ENCODE measurements at regions not wholly inside any gene's neighbourhood (a gene's known extent, or its start where the extent isn't known, plus 50 kb on each side); places are given as distances from the start of the nearest gene placed in this dataset.
A peak's percentile ranks its signal among the peaks of the same experiment; 100 is the strongest.

GRCh38 chr1:73943270-73943669 is 254.7 kb downstream of the LRRIQ3 start:
- Histone ChIP-seq H3K9me3 (replicated peaks in 1 of 2; ENCODE audit: control insufficient read depth in 2 of 2, insufficient read depth in 1 of 2, low read depth in 1 of 2, low read length in 2 of 2) (no peaks in the 10 kb centered on the region), H2BK12ac (ENCODE audit: low read length) (no peak overlapping the region), H2BK15ac (ENCODE audit: low read length) (no peak overlapping the region), H2BK5ac (ENCODE audit: low read length) (no peak overlapping the region), H4K8ac (ENCODE audit: low read depth, low read length) (no peak overlapping the region), H3K4ac (ENCODE audit: low read length) (no peak overlapping the region), H3K36me3 (replicated peaks in 1 of 2; ENCODE audit: control insufficient read depth in 2 of 2, insufficient read depth in 2 of 2, low read length in 2 of 2) (no peaks in the 10 kb centered on the region), H4K91ac (ENCODE audit: low read depth, low read length, poor library complexity) (no peak overlapping the region), H3K23ac (ENCODE audit: low read depth, low read length, poor library complexity) (no peak overlapping the region), H3K9ac (ENCODE audit: low read depth, low read length, poor library complexity) (no peak overlapping the region), H3K14ac (ENCODE audit: low read length) (no peak overlapping the region), H2AK5ac (ENCODE audit: low read depth, low read length) (no peak overlapping the region), H3K27ac (replicated peaks; ENCODE audit: low read length) (no peak overlapping the region), H3K27me3 (ENCODE audit: control insufficient read depth in 3 of 3, insufficient read depth in 3 of 3, low read depth in 1 of 3, low read length in 3 of 3) (no peaks in the 10 kb centered on the region), H3K79me1 (ENCODE audit: low read depth, low read length) (no peaks in the 10 kb centered on the region), H3K4me1 (ENCODE audit: control insufficient read depth in 2 of 2, insufficient read depth in 1 of 2, low read depth in 1 of 2, low read length in 2 of 2) (peaks cover 0 to 3% of the 10 kb centered on the region in 2 donors), H3K4me3 (ENCODE audit: low read length in 2 of 2) (no peak overlapping the region), H2BK120ac (ENCODE audit: low read depth, low read length) (no peak overlapping the region), H2AFZ (ENCODE audit: low read length) (no peak overlapping the region), H3K4me2 (ENCODE audit: insufficient read depth, low read length, poor library complexity, severe bottlenecking) (no peak overlapping the region), H3K18ac (ENCODE audit: low read length) (no peak overlapping the region)
- DNase-seq (ENCODE audit: low spot score) = no peak
- WGBS, 2 donors (ENCODE audit: extremely low coverage in 2 of 2, insufficient read length in 2 of 2, insufficient replicate concordance in 1 of 2) = no CpG with 5 or more reads among the region's 1 CpG

GRCh38 chr1:73930293-73930692 is 267.7 kb downstream of the LRRIQ3 start:
- peak overlapping the region; percentile 13 for H2AFZ ChIP-seq (ENCODE audit: low read length)
- no peak for DNase-seq (ENCODE audit: low spot score)
- no peak overlapping the region for H2BK120ac ChIP-seq (ENCODE audit: low read depth, low read length)
- no peak overlapping the region for H4K91ac ChIP-seq (ENCODE audit: low read depth, low read length, poor library complexity)
- H3K4me1 ChIP-seq (ENCODE audit: control insufficient read depth in 2 of 2, insufficient read depth in 1 of 2, low read depth in 1 of 2, low read length in 2 of 2) = no peaks in the 10 kb centered on the region
- H3K4ac ChIP-seq (ENCODE audit: low read length) = no peak overlapping the region
- no peaks in the 10 kb centered on the region for H3K36me3 ChIP-seq (replicated peaks in 1 of 2; ENCODE audit: control insufficient read depth in 2 of 2, insufficient read depth in 2 of 2, low read length in 2 of 2)
- no peak overlapping the region for H2BK12ac ChIP-seq (ENCODE audit: low read length)
- no peak overlapping the region for H3K4me3 ChIP-seq (ENCODE audit: low read length in 2 of 2)
- H3K14ac ChIP-seq (ENCODE audit: low read length) = no peak overlapping the region
- H4K8ac ChIP-seq (ENCODE audit: low read depth, low read length) = no peak overlapping the region
- H3K18ac ChIP-seq (ENCODE audit: low read length) = no peak overlapping the region
- no peak overlapping the region for H2AK5ac ChIP-seq (ENCODE audit: low read depth, low read length)
- H2BK15ac ChIP-seq (ENCODE audit: low read length) = no peak overlapping the region
- H3K23ac ChIP-seq (ENCODE audit: low read depth, low read length, poor library complexity) = no peak overlapping the region
- H3K9me3 ChIP-seq (replicated peaks in 1 of 2; ENCODE audit: control insufficient read depth in 2 of 2, insufficient read depth in 1 of 2, low read depth in 1 of 2, low read length in 2 of 2) = no peaks in the 10 kb centered on the region
- WGBS, 2 donors (ENCODE audit: extremely low coverage in 2 of 2, insufficient read length in 2 of 2, insufficient replicate concordance in 1 of 2) = no CpG with 5 or more reads among the region's 1 CpG
- H3K27ac ChIP-seq (replicated peaks; ENCODE audit: low read length) = no peak overlapping the region
- no peak overlapping the region for H3K9ac ChIP-seq (ENCODE audit: low read depth, low read length, poor library complexity)
- no peaks in the 10 kb centered on the region for H3K79me1 ChIP-seq (ENCODE audit: low read depth, low read length)
- no peaks in the 10 kb centered on the region for H3K27me3 ChIP-seq (ENCODE audit: control insufficient read depth in 3 of 3, insufficient read depth in 3 of 3, low read depth in 1 of 3, low read length in 3 of 3)
- no peak overlapping the region for H3K4me2 ChIP-seq (ENCODE audit: insufficient read depth, low read length, poor library complexity, severe bottlenecking)
- no peak overlapping the region for H2BK5ac ChIP-seq (ENCODE audit: low read length)

DNA sequence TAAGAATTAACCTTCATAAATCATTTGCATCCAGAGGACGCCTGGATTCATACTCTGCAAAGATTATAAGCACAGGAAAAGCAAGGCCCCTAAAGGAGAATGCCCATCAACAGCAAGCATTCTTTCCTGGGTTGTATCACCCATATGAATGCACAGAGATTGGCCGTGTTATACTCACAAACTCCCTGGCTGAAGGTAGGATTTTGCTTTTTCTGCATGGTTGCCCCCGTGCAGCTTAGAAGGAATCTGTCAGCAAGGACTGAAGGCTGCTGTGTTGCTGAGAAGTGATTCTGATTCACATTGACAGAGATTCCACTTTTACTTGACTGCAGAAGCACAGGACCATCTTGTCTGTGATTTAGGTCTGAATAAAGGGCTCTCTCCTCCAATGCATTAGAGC is 283.0 kb downstream of the LRRIQ3 start:
- H4K8ac ChIP-seq (ENCODE audit: low read depth, low read length) = no peak overlapping the region
- WGBS, 2 donors (ENCODE audit: extremely low coverage in 2 of 2, insufficient read length in 2 of 2, insufficient replicate concordance in 1 of 2) = no CpG with 5 or more reads among the region's 3 CpGs
- H4K91ac ChIP-seq (ENCODE audit: low read depth, low read length, poor library complexity) = no peak overlapping the region
- peak; percentile 49 for DNase-seq (ENCODE audit: low spot score)
- H3K9me3 ChIP-seq (replicated peaks in 1 of 2; ENCODE audit: control insufficient read depth in 2 of 2, insufficient read depth in 1 of 2, low read depth in 1 of 2, low read length in 2 of 2) = peaks cover 0 to 2% of the 10 kb centered on the region in 2 donors
- H3K36me3 ChIP-seq (replicated peaks in 1 of 2; ENCODE audit: control insufficient read depth in 2 of 2, insufficient read depth in 2 of 2, low read length in 2 of 2) = no peaks in the 10 kb centered on the region
- no peak overlapping the region for H2AK5ac ChIP-seq (ENCODE audit: low read depth, low read length)
- no peak overlapping the region for H3K4ac ChIP-seq (ENCODE audit: low read length)
- H3K23ac ChIP-seq (ENCODE audit: low read depth, low read length, poor library complexity) = no peak overlapping the region
- peaks cover 3 to 13% of the 10 kb centered on the region in 2 donors for H3K4me1 ChIP-seq (ENCODE audit: control insufficient read depth in 2 of 2, insufficient read depth in 1 of 2, low read depth in 1 of 2, low read length in 2 of 2)
- no peak overlapping the region for H2BK15ac ChIP-seq (ENCODE audit: low read length)
- no peak overlapping the region for H2BK12ac ChIP-seq (ENCODE audit: low read length)
- H3K27me3 ChIP-seq (ENCODE audit: control insufficient read depth in 3 of 3, insufficient read depth in 3 of 3, low read depth in 1 of 3, low read length in 3 of 3) = no peaks in the 10 kb centered on the region
- no peak overlapping the region for H2BK120ac ChIP-seq (ENCODE audit: low read depth, low read length)
- H3K9ac ChIP-seq (ENCODE audit: low read depth, low read length, poor library complexity) = no peak overlapping the region
- H2AFZ ChIP-seq (ENCODE audit: low read length) = peak overlapping the region; percentile 73
- H3K18ac ChIP-seq (ENCODE audit: low read length) = no peak overlapping the region
- no peak overlapping the region for H3K14ac ChIP-seq (ENCODE audit: low read length)
- no peak overlapping the region for H3K4me3 ChIP-seq (ENCODE audit: low read length in 2 of 2)
- no peaks in the 10 kb centered on the region for H3K79me1 ChIP-seq (ENCODE audit: low read depth, low read length)
- peak overlapping the region; percentile 21 for H3K27ac ChIP-seq (replicated peaks; ENCODE audit: low read length)
- H3K4me2 ChIP-seq (ENCODE audit: insufficient read depth, low read length, poor library complexity, severe bottlenecking) = no peak overlapping the region
- H2BK5ac ChIP-seq (ENCODE audit: low read length) = no peak overlapping the region

- Histone ChIP-seq H3K14ac (ENCODE audit: low read length) (no peak overlapping the region), H3K4me2 (ENCODE audit: insufficient read depth, low read length, poor library complexity, severe bottlenecking) (no peak overlapping the region), H2BK5ac (ENCODE audit: low read length) (no peak overlapping the region), H4K91ac (ENCODE audit: low read depth, low read length, poor library complexity) (no peak overlapping the region), H3K4me3 (ENCODE audit: low read length in 2 of 2) (no peak overlapping the region), H3K9ac (ENCODE audit: low read depth, low read length, poor library complexity) (no peak overlapping the region), H3K4ac (ENCODE audit: low read length) (no peak overlapping the region), H3K27me3 (ENCODE audit: control insufficient read depth in 3 of 3, insufficient read depth in 3 of 3, low read depth in 1 of 3, low read length in 3 of 3) (no peaks in the 10 kb centered on the region), H3K18ac (ENCODE audit: low read length) (no peak overlapping the region), H3K36me3 (replicated peaks in 1 of 2; ENCODE audit: control insufficient read depth in 2 of 2, insufficient read depth in 2 of 2, low read length in 2 of 2) (no peaks in the 10 kb centered on the region), H2AK5ac (ENCODE audit: low read depth, low read length) (no peak overlapping the region), H3K79me1 (ENCODE audit: low read depth, low read length) (no peaks in the 10 kb centered on the region), H2BK120ac (ENCODE audit: low read depth, low read length) (no peak overlapping the region), H3K23ac (ENCODE audit: low read depth, low read length, poor library complexity) (no peak overlapping the region), H3K4me1 (ENCODE audit: control insufficient read depth in 2 of 2, insufficient read depth in 1 of 2, low read depth in 1 of 2, low read length in 2 of 2) (peaks cover 3 to 17% of the 10 kb centered on the region in 2 donors), H2BK15ac (ENCODE audit: low read length) (no peak overlapping the region), H3K27ac (replicated peaks; ENCODE audit: low read length) (no peak overlapping the region), H2AFZ (ENCODE audit: low read length) (no peak overlapping the region), H4K8ac (ENCODE audit: low read depth, low read length) (no peak overlapping the region), H2BK12ac (ENCODE audit: low read length) (no peak overlapping the region), H3K9me3 (replicated peaks in 1 of 2; ENCODE audit: control insufficient read depth in 2 of 2, insufficient read depth in 1 of 2, low read depth in 1 of 2, low read length in 2 of 2) (peaks cover 0 to 2% of the 10 kb centered on the region in 2 donors)
- DNase-seq (ENCODE audit: low spot score) = no peak
Observed at GRCh38 chr1:73913025-73913424, 285.0 kb downstream of the LRRIQ3 start.
